Stimulated activated memory B cell treated with anti-CD40 and anti-IgM and Interleukin-4, amounts not matched to agents 10 μg/mL and 1 μg/mL and 100 μg/mL, for 72 hours (primary cell): ENCODE measurements at regions not wholly inside any gene's neighbourhood (a gene's known extent, or its start where the extent isn't known, plus 50 kb on each side); places are given as distances from the start of the nearest gene placed in this dataset.
"Not testable (repeated sequence)": the region's sequence is repeated elsewhere in the genome, so short reads cannot be mapped to it uniquely, and the experiment has no call there.

Experiments
- ATAC-seq: fragments of 150-1000 bp; cut with Tn5 transposase; 2 replicates; pipeline ENCODE4 v1.10.0; 2021
- H3K27ac Mint-ChIP-seq: one replicate; pipeline ENCODE4 v1.8.0; 2022; ENCODE audit warnings: mild to moderate bottlenecking, mixed read lengths
- H3K27me3 Mint-ChIP-seq: one replicate; pipeline ENCODE4 v1.8.0; 2022; ENCODE audit warnings: mixed read lengths
- H3K36me3 Mint-ChIP-seq: one replicate; pipeline ENCODE4 v1.8.0; 2022; ENCODE audit warnings: mixed read lengths
- H3K4me1 Mint-ChIP-seq: one replicate; pipeline ENCODE4 v1.8.0; 2022; ENCODE audit warnings: mixed read lengths
- H3K4me3 Mint-ChIP-seq: one replicate; pipeline ENCODE4 v1.8.0; 2022; ENCODE audit warnings: mild to moderate bottlenecking, moderate library complexity, mixed read lengths
- H3K9me3 Mint-ChIP-seq: one replicate; pipeline ENCODE4 v1.8.0; 2022; ENCODE audit warnings: mixed read lengths

DNA sequence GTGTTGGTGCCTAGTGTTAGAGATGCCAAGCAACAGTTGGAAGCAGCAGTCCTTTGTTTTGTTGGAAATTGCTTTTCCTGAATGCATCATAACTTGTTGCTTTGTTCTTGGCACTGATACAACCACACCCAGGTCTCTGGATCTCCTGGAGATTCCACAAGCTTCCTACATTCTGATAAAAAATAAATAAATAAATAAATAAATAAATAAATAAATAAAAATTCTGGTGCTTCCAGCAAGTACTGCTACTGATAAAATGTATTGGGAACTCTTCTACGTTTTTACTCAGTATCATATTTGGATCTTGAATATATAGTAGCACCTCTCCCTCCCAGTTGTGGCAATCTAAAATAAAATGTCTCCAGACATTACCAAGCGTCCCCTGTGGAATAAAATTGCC, 62.7 kb upstream of the GRID2 start:
- Mint-ChIP-seq H3K4me1 (no peaks in the 10 kb centered on the region), H3K4me3 (no peak overlapping the region), H3K9me3 (peaks cover 11% of the 10 kb centered on the region), H3K27ac (no peak overlapping the region), H3K27me3 (no peaks in the 10 kb centered on the region), H3K36me3 (no peaks in the 10 kb centered on the region)
- ATAC-seq: no peak

DNA sequence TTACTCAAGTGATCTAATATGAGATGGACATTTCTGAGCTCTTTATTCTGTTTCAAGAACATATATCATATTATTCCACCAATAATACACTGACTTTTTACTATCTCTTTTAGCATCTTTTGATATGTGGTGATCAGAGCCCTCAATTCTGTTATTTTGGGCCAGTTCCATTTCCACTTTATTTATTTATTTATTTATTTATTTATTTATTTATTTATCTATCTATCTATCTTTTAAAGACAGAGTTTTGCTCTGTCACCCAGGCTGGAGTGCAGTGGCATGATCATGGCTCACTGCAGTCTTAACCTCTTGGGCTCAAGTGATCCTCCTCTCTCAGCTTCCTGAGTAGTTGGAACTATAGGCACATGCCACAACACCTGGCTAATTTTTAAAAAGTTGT, 57.4 kb upstream of the GRID2 start:
- peaks cover 8% of the 10 kb centered on the region for H3K9me3 Mint-ChIP-seq
- no peaks in the 10 kb centered on the region for H3K4me1 Mint-ChIP-seq
- no peak overlapping the region for H3K4me3 Mint-ChIP-seq
- no peak for ATAC-seq
- no peak overlapping the region for H3K27ac Mint-ChIP-seq
- H3K36me3 Mint-ChIP-seq: no peaks in the 10 kb centered on the region
- H3K27me3 Mint-ChIP-seq: no peaks in the 10 kb centered on the region

DNA sequence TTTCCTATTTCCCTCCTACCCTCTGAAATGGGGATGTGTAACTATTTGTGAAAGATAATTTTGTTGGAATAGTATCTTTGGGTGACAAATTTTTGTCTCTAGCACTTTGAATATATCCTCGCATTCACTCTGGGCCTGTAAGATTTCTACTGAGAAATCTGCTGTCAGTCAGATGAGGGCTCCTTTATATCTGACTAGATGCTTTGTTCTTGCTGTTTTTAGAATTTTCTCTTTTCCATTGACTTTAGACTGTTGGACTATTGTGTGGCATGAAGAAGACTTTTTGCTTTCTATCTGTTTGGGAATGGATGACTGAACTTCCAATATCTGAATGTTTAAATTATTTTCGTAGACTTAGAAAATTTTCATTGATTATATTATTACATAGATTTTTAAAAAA, 54.2 kb upstream of the GRID2 start:
- Mint-ChIP-seq H3K36me3 (no peaks in the 10 kb centered on the region), H3K9me3 (peaks cover 4% of the 10 kb centered on the region), H3K27me3 (no peaks in the 10 kb centered on the region), H3K27ac (no peak overlapping the region), H3K4me3 (no peak overlapping the region), H3K4me1 (no peaks in the 10 kb centered on the region)
- no peak for ATAC-seq

DNA sequence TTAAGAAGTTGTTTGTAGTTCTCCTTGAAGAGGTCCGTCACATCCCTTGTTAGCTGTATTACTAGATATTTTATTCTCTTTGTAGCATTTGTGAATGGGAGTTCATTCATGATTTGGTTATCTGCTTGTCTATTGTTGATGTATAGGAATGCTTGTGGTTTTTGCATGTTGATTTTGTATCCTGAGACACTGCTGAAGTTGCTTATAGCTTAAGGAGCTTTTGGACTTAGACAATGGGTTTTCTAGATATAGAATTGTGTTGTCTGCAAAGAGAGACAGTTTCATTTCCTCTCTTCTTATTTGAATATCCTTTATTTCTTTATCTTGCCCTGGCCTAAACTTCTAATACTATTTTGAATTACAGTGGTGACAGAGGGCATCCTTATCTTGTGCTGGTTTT, 52.1 kb upstream of the GRID2 start:
- Mint-ChIP-seq H3K4me3 (no peak overlapping the region), H3K9me3 (peaks cover 4% of the 10 kb centered on the region), H3K36me3 (no peaks in the 10 kb centered on the region), H3K27me3 (no peaks in the 10 kb centered on the region), H3K27ac (no peak overlapping the region), H3K4me1 (no peaks in the 10 kb centered on the region)
- ATAC-seq: no peak

DNA sequence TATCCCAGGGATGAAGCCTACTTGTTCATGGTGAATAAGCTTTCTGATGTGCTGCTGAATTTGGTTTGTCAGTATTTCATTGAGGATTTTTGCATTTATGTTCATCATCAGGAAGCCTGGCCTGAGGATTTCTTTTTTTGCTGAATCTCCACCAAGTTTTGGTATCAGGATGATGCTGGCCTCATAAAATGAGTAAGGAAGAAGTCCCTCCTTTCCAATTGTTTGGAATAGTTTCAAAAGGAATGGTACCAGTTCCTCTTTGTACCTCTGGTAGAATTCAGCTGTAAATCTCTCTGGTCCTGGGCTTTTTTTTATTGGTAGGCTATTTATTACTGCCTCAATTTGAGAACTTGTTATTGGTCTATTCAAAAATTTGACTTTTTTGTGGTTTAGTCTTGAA, 51.4 kb upstream of the GRID2 start:
- not testable (repeated sequence) for H3K4me1 Mint-ChIP-seq, H3K9me3 Mint-ChIP-seq, ATAC-seq, H3K27me3 Mint-ChIP-seq, H3K4me3 Mint-ChIP-seq, H3K36me3 Mint-ChIP-seq, H3K27ac Mint-ChIP-seq

DNA sequence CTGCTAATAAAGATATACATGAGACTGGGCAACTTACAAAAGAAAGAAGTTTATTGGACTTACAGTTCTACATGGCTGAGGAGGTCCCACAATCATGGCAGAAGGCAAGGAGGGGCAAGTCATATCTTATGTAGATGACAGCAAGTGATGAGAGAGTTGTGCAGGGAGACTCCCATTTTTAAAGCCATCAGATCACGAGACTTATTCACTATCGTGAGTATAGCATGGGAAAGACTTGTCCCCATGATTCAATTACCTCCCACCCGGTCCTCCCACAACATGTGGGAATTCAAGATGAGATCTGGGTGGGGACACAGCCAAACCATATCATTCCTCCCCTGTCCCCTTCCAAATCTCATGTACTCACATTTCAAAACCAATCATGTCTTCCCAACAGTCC, 50.9 kb upstream of the GRID2 start:
- no peaks in the 10 kb centered on the region for H3K36me3 Mint-ChIP-seq
- no peak overlapping the region for H3K4me3 Mint-ChIP-seq
- ATAC-seq: no peak
- H3K9me3 Mint-ChIP-seq: peaks cover 4% of the 10 kb centered on the region
- no peaks in the 10 kb centered on the region for H3K27me3 Mint-ChIP-seq
- H3K4me1 Mint-ChIP-seq: no peaks in the 10 kb centered on the region
- H3K27ac Mint-ChIP-seq: no peak overlapping the region

DNA sequence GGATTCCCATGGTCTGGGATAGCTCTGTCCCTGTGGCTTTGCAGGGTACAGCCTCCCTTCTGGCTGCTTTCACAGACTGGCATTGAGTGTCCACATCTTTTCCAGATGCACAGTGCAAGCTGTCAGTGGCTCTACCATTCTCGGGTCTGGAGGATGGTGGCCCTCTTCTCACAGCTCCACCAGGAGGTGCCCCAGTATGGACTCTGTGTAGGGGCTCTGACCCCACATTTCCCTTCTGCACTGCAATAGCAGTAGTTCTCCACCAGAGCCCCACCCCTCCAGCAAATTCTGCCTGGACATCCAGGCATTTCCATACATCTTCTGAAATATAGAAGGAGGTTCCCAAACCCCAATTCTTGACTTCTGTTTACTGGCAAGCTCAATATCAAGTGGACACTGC, 50.2 kb upstream of the GRID2 start:
- no peaks in the 10 kb centered on the region for H3K4me1 Mint-ChIP-seq
- H3K9me3 Mint-ChIP-seq: peaks cover 4% of the 10 kb centered on the region
- H3K4me3 Mint-ChIP-seq: no peak overlapping the region
- H3K27ac Mint-ChIP-seq: no peak overlapping the region
- no peak for ATAC-seq
- no peaks in the 10 kb centered on the region for H3K36me3 Mint-ChIP-seq
- no peaks in the 10 kb centered on the region for H3K27me3 Mint-ChIP-seq
